HEK293 (cell line): ENCODE measurements at regions not wholly inside any gene's neighbourhood (a gene's known extent, or its start where the extent isn't known, plus 50 kb on each side); places are given as distances from the start of the nearest gene placed in this dataset.

Source experiments
- HOXC10 ChIP-seq: sonication (generic); formaldehyde crosslinking; IDR thresholded peaks from 2 replicates; pipeline ENCODE4 v1.8.1; 2023; ENCODE audit warnings: mild to moderate bottlenecking, missing genetic modification reagents
- KLF1 ChIP-seq: fragments of 450-650 bp; formaldehyde crosslinking; IDR thresholded peaks from 2 replicates; pipeline ENCODE4 v1.5.1; 2016; ENCODE audit warnings: missing biosample characterization, missing genetic modification characterization
- KLF9 ChIP-seq: fragments of 450-650 bp; formaldehyde crosslinking; IDR thresholded peaks from 2 replicates; pipeline ENCODE4 v1.5.1; 2016; ENCODE audit warnings: missing biosample characterization, missing genetic modification characterization, low read depth
- ZNF140 ChIP-seq: fragments of 450-650 bp; formaldehyde crosslinking; IDR thresholded peaks from 2 replicates; pipeline ENCODE4 v1.5.1; 2016; ENCODE audit warnings: missing biosample characterization, missing genetic modification characterization
- ZNF561 ChIP-seq: fragments of 450-650 bp; IDR thresholded peaks from 2 replicates; pipeline ENCODE4 v1.5.1; 2018; ENCODE audit warnings: missing biosample characterization, missing genetic modification characterization, borderline replicate concordance
- ZNF677 ChIP-seq: fragments of 450-650 bp; IDR thresholded peaks from 2 replicates; pipeline ENCODE4 v1.5.0; 2018; ENCODE audit warnings: missing biosample characterization, mild to moderate bottlenecking, missing genetic modification characterization, moderate library complexity
- TF ChIP-seq, protein P1 (sequence below): fragments of 450-650 bp; formaldehyde crosslinking; IDR thresholded peaks from 2 replicates; pipeline ENCODE4 v1.5.1; 2016; ENCODE audit warnings: missing biosample characterization, missing genetic modification characterization
- TF ChIP-seq, protein P2 (sequence below): fragments of 450-650 bp; formaldehyde crosslinking; IDR thresholded peaks from 2 replicates; pipeline ENCODE4 v1.5.1; 2016; ENCODE audit warnings: missing biosample characterization, missing genetic modification characterization
- TF ChIP-seq, protein P3 (sequence below): fragments of 450-650 bp; formaldehyde crosslinking; IDR thresholded peaks from 2 replicates; pipeline ENCODE4 v1.5.1; 2016; ENCODE audit warnings: missing biosample characterization, missing genetic modification characterization
- TF ChIP-seq, protein P4 (sequence below): fragments of 450-650 bp; formaldehyde crosslinking; IDR thresholded peaks from 2 replicates; pipeline ENCODE4 v1.5.1; 2016; ENCODE audit warnings: missing biosample characterization, missing genetic modification characterization
- TF ChIP-seq, protein P5 (sequence below): fragments of 450-650 bp; formaldehyde crosslinking; IDR thresholded peaks from 2 replicates; pipeline ENCODE4 v1.5.1; 2017; ENCODE audit warnings: missing biosample characterization, mild to moderate bottlenecking, missing genetic modification characterization, moderate library complexity

DNA sequence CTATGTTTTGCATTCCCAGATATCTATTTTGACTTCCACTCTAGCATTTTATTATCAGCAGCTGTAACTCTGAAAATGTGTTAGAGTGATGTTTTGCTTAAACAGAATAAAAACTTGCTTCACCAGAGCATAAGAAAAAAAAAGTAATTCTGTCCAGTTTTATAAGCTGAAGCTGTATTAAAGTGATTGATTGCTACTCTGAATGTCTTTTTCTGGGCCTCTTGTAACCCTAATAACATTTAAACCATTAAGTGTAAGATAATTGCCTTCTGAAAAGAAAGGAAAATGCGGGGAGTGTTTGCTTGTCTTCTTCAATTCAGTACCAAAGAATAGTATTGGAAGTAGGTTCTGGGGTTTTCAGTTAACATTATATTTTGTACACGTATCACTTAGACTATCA, 57.9 kb upstream of the UBE2E1 start:
- TF ChIP-seq KLF1 (no peak), KLF9 (tag by site-specific recombination) (no peak), HOXC10 (CRISPR knock-in tag) (no peak), ZNF561 (tag by site-specific recombination) (no peak), ZNF140 (tag by site-specific recombination) (no peak), ZNF677 (tag by site-specific recombination) (no peak)
- TF ChIP-seq, protein P1, sequence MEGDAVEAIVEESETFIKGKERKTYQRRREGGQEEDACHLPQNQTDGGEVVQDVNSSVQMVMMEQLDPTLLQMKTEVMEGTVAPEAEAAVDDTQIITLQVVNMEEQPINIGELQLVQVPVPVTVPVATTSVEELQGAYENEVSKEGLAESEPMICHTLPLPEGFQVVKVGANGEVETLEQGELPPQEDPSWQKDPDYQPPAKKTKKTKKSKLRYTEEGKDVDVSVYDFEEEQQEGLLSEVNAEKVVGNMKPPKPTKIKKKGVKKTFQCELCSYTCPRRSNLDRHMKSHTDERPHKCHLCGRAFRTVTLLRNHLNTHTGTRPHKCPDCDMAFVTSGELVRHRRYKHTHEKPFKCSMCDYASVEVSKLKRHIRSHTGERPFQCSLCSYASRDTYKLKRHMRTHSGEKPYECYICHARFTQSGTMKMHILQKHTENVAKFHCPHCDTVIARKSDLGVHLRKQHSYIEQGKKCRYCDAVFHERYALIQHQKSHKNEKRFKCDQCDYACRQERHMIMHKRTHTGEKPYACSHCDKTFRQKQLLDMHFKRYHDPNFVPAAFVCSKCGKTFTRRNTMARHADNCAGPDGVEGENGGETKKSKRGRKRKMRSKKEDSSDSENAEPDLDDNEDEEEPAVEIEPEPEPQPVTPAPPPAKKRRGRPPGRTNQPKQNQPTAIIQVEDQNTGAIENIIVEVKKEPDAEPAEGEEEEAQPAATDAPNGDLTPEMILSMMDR (tag by site-specific recombination) = no peak
- TF ChIP-seq, protein P2, sequence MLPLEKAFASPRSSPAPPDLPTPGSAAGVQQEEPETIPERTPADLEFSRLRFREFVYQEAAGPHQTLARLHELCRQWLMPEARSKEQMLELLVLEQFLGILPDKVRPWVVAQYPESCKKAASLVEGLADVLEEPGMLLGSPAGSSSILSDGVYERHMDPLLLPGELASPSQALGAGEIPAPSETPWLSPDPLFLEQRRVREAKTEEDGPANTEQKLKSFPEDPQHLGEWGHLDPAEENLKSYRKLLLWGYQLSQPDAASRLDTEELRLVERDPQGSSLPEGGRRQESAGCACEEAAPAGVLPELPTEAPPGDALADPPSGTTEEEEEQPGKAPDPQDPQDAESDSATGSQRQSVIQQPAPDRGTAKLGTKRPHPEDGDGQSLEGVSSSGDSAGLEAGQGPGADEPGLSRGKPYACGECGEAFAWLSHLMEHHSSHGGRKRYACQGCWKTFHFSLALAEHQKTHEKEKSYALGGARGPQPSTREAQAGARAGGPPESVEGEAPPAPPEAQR (tag by site-specific recombination) = no peak
- TF ChIP-seq, protein P3, sequence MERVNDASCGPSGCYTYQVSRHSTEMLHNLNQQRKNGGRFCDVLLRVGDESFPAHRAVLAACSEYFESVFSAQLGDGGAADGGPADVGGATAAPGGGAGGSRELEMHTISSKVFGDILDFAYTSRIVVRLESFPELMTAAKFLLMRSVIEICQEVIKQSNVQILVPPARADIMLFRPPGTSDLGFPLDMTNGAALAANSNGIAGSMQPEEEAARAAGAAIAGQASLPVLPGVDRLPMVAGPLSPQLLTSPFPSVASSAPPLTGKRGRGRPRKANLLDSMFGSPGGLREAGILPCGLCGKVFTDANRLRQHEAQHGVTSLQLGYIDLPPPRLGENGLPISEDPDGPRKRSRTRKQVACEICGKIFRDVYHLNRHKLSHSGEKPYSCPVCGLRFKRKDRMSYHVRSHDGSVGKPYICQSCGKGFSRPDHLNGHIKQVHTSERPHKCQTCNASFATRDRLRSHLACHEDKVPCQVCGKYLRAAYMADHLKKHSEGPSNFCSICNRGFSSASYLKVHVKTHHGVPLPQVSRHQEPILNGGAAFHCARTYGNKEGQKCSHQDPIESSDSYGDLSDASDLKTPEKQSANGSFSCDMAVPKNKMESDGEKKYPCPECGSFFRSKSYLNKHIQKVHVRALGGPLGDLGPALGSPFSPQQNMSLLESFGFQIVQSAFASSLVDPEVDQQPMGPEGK (tag by site-specific recombination) = no peak
- TF ChIP-seq, protein P4, sequence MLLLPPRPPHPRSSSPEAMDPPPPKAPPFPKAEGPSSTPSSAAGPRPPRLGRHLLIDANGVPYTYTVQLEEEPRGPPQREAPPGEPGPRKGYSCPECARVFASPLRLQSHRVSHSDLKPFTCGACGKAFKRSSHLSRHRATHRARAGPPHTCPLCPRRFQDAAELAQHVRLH = no peak
- TF ChIP-seq, protein P5, sequence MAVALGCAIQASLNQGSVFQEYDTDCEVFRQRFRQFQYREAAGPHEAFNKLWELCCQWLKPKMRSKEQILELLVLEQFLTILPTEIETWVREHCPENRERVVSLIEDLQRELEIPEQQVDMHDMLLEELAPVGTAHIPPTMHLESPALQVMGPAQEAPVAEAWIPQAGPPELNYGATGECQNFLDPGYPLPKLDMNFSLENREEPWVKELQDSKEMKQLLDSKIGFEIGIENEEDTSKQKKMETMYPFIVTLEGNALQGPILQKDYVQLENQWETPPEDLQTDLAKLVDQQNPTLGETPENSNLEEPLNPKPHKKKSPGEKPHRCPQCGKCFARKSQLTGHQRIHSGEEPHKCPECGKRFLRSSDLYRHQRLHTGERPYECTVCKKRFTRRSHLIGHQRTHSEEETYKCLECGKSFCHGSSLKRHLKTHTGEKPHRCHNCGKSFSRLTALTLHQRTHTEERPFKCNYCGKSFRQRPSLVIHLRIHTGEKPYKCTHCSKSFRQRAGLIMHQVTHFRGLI (tag by site-specific recombination) = no peak
